Neuronal stem cell (in vitro differentiated cells): ENCODE measurements at regions not wholly inside any gene's neighbourhood (a gene's known extent, or its start where the extent isn't known, plus 50 kb on each side); places are given as distances from the start of the nearest gene placed in this dataset.

ENCODE experiments used
- DNase-seq: peaks from one replicate; pipeline ENCODE4 v3.0.0-alpha.2; 2013; ENCODE audit warnings: low spot score
- H2AFZ ChIP-seq: one replicate; pipeline ENCODE4 v1.6.1; 2013; ENCODE audit warnings: mild to moderate bottlenecking, low read length, inconsistent platforms
- H2AK5ac ChIP-seq: 2 replicates; pipeline ENCODE4 v1.6.1; 2013; ENCODE audit warnings: low read depth, mild to moderate bottlenecking, inconsistent platforms, low read length, moderate library complexity, mixed read lengths
- H2BK120ac ChIP-seq: 2 replicates; pipeline ENCODE4 v1.6.1; 2013; ENCODE audit warnings: low read depth, mild to moderate bottlenecking, inconsistent platforms, low read length, moderate library complexity, mixed read lengths
- H2BK12ac ChIP-seq: one replicate; pipeline ENCODE4 v1.6.1; 2013; ENCODE audit warnings: low read length, inconsistent platforms
- H2BK15ac ChIP-seq: 2 replicates; pipeline ENCODE4 v1.6.1; 2013; ENCODE audit warnings: mild to moderate bottlenecking, low read length, inconsistent platforms, mixed read lengths
- H2BK5ac ChIP-seq: one replicate; pipeline ENCODE4 v1.6.1; 2013; ENCODE audit warnings: inconsistent platforms, mild to moderate bottlenecking, low read length, moderate library complexity
- H3K14ac ChIP-seq: one replicate; pipeline ENCODE4 v1.6.1; 2013; ENCODE audit warnings: low read length, inconsistent platforms
- H3K18ac ChIP-seq: 2 replicates; pipeline ENCODE4 v1.6.1; 2013; ENCODE audit warnings: low read length, inconsistent platforms
- H3K23ac ChIP-seq: 2 replicates; pipeline ENCODE4 v1.6.1; 2013; ENCODE audit warnings: low read depth, mild to moderate bottlenecking, mixed read lengths, low read length, inconsistent platforms; ENCODE audit not compliant: poor library complexity
- H3K27ac ChIP-seq: replicated peaks from 3 replicates; pipeline ENCODE4 v1.5.1; 2013; ENCODE audit warnings: low read length, inconsistent platforms
- H3K27me3 ChIP-seq, 3 experiments: 2 replicates each; pipeline ENCODE4 v1.6.1; 2013; ENCODE audit warnings: low read length in 3 of 3, mild to moderate bottlenecking in 2 of 3, inconsistent platforms in 1 of 3, low read depth in 1 of 3, mixed read lengths in 1 of 3, moderate library complexity in 1 of 3; ENCODE audit not compliant: control insufficient read depth in 3 of 3, insufficient read depth in 3 of 3
- H3K36me3 ChIP-seq, 2 donors: replicated peaks in 1 of 2; 2 replicates each; pipeline ENCODE4 v1.6.1; 2013; ENCODE audit warnings: low read length in 2 of 2; ENCODE audit not compliant: control insufficient read depth in 2 of 2, insufficient read depth in 2 of 2
- H3K4ac ChIP-seq: 2 replicates; pipeline ENCODE4 v1.6.1; 2013; ENCODE audit warnings: inconsistent platforms, mild to moderate bottlenecking, low read length, moderate library complexity
- H3K4me1 ChIP-seq, 2 donors: 1 replicate in 1 of 2; 2 replicates in 1 of 2; pipeline ENCODE4 v1.6.1; 2013; ENCODE audit warnings: low read length in 2 of 2, low read depth in 1 of 2; ENCODE audit not compliant: control insufficient read depth in 2 of 2, insufficient read depth in 1 of 2
- H3K4me2 ChIP-seq: one replicate; pipeline ENCODE4 v1.6.1; 2013; ENCODE audit warnings: mild to moderate bottlenecking, low read length, inconsistent platforms; ENCODE audit not compliant: insufficient read depth, poor library complexity, severe bottlenecking
- H3K4me3 ChIP-seq, 2 donors: 2 replicates each; pipeline ENCODE4 v1.5.1; 2013; ENCODE audit warnings: low read length in 2 of 2, mild to moderate bottlenecking in 2 of 2, inconsistent platforms in 1 of 2, moderate library complexity in 1 of 2
- H3K79me1 ChIP-seq: one replicate; pipeline ENCODE4 v1.6.1; 2013; ENCODE audit warnings: low read depth, mild to moderate bottlenecking, inconsistent platforms, low read length, moderate library complexity
- H3K9ac ChIP-seq: one replicate; pipeline ENCODE4 v1.6.1; 2013; ENCODE audit warnings: mild to moderate bottlenecking, low read depth, low read length, inconsistent platforms; ENCODE audit not compliant: poor library complexity
- H3K9me3 ChIP-seq, 2 donors: replicated peaks in 1 of 2; 2 replicates each; pipeline versions ENCODE3 to v1.6.1; 2013; ENCODE audit warnings: low read length in 2 of 2, mild to moderate bottlenecking in 2 of 2, inconsistent platforms in 1 of 2, low read depth in 1 of 2, mixed read lengths in 1 of 2, moderate library complexity in 1 of 2; ENCODE audit not compliant: control insufficient read depth in 2 of 2, insufficient read depth in 1 of 2
- H4K8ac ChIP-seq: one replicate; pipeline ENCODE4 v1.6.1; 2013; ENCODE audit warnings: low read depth, mild to moderate bottlenecking, inconsistent platforms, low read length, moderate library complexity
- H4K91ac ChIP-seq: one replicate; pipeline ENCODE4 v1.6.1; 2013; ENCODE audit warnings: low read length, low read depth, mild to moderate bottlenecking, inconsistent platforms; ENCODE audit not compliant: poor library complexity
- WGBS, 2 donors: extraction: QIAGEN DNeasy Blood & Tissue Kit; methylation state at CpG; one replicate each; pipeline ENCODE4 v1.1.7; 2013; ENCODE audit warnings: missing lambda C conversion rate in 2 of 2, mixed read lengths in 1 of 2; ENCODE audit not compliant: insufficient read length in 2 of 2, insufficient replicate concordance in 1 of 2; ENCODE audit errors: extremely low coverage in 2 of 2; 5-methylcytosine and 5-hydroxymethylcytosine counted together

- Histone ChIP-seq H2BK120ac (no peak overlapping the region), H4K91ac (no peak overlapping the region), H3K9me3 (no peaks in the 10 kb centered on the region), H3K14ac (no peak overlapping the region), H3K18ac (no peak overlapping the region), H2BK15ac (no peak overlapping the region), H2AK5ac (no peak overlapping the region), H4K8ac (no peak overlapping the region), H3K36me3 (no peaks in the 10 kb centered on the region), H3K4me1 (peaks cover 0 to 11% of the 10 kb centered on the region in 2 donors), H3K9ac (no peak overlapping the region), H2AFZ (no peak overlapping the region), H2BK12ac (no peak overlapping the region), H3K4me3 (no peak overlapping the region), H3K79me1 (no peaks in the 10 kb centered on the region), H3K27ac (no peak overlapping the region), H3K4me2 (no peak overlapping the region), H3K27me3 (peaks cover 0 to 3% (median 0%) of the 10 kb centered on the region in 3 experiments), H3K4ac (no peak overlapping the region), H3K23ac (no peak overlapping the region), H2BK5ac (no peak overlapping the region)
- no peak for DNase-seq
- WGBS, 2 donors, result no CpG with 5 or more reads among the region's 5 CpGs
Observed at GRCh38 chr2:2744107-2744506, 413.0 kb upstream of the MYT1L start.

DNA sequence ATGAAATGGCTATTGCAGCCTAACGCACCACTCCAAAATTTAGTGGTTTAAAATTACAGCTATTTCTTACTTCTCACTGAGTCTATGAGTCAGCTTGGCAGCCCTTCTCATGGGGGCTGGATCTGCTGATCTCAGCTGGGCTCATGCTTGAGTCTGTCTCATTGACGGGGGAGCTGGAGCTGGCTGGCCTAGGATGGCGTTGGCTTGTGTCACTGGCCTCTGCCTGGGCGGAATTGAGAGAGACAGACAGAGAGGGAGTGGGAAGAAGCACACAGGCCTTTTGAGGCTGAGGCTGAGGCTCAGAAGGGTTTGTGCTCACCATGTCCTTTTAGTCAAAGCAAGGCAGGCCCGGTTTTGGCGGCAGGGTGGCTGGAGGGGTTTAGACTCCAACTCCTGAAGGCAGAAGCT lies 412.1 kb upstream of the MYT1L start:
- H3K9ac ChIP-seq, result no peak overlapping the region
- no peak overlapping the region for H4K91ac ChIP-seq
- no peak overlapping the region for H2BK120ac ChIP-seq
- H3K27ac ChIP-seq, result no peak overlapping the region
- H2BK15ac ChIP-seq, result no peak overlapping the region
- H3K23ac ChIP-seq, result no peak overlapping the region
- no peak overlapping the region for H3K4me3 ChIP-seq
- no peaks in the 10 kb centered on the region for H3K9me3 ChIP-seq
- H3K79me1 ChIP-seq, result no peaks in the 10 kb centered on the region
- peaks cover 0 to 3% (median 0%) of the 10 kb centered on the region in 3 experiments for H3K27me3 ChIP-seq
- no peak overlapping the region for H2BK12ac ChIP-seq
- H3K18ac ChIP-seq, result no peak overlapping the region
- no peak overlapping the region for H4K8ac ChIP-seq
- H3K4me2 ChIP-seq, result no peak overlapping the region
- H3K4me1 ChIP-seq, result peaks cover 0 to 13% of the 10 kb centered on the region in 2 donors
- H2AFZ ChIP-seq, result no peak overlapping the region
- no peak overlapping the region for H3K4ac ChIP-seq
- WGBS, 2 donors, result no CpG with 5 or more reads among the region's 6 CpGs
- no peak overlapping the region for H2BK5ac ChIP-seq
- DNase-seq, result no peak
- no peaks in the 10 kb centered on the region for H3K36me3 ChIP-seq
- no peak overlapping the region for H2AK5ac ChIP-seq
- no peak overlapping the region for H3K14ac ChIP-seq

GRCh38 chr2:2742726-2743125 lies 411.7 kb upstream of the MYT1L start:
- H2BK120ac ChIP-seq, result no peak overlapping the region
- no peak for DNase-seq
- H3K23ac ChIP-seq, result no peak overlapping the region
- H3K79me1 ChIP-seq, result no peaks in the 10 kb centered on the region
- no peak overlapping the region for H3K9ac ChIP-seq
- H3K14ac ChIP-seq, result no peak overlapping the region
- no peak overlapping the region for H3K4ac ChIP-seq
- no peak overlapping the region for H2BK12ac ChIP-seq
- WGBS, 2 donors, result no CpG with 5 or more reads among the region's 2 CpGs
- no peak overlapping the region for H3K27ac ChIP-seq
- no peak overlapping the region for H4K91ac ChIP-seq
- H3K36me3 ChIP-seq, result no peaks in the 10 kb centered on the region
- no peak overlapping the region for H2AK5ac ChIP-seq
- H2BK15ac ChIP-seq, result no peak overlapping the region
- H4K8ac ChIP-seq, result no peak overlapping the region
- no peak overlapping the region for H2AFZ ChIP-seq
- no peak overlapping the region for H3K4me2 ChIP-seq
- no peaks in the 10 kb centered on the region for H3K9me3 ChIP-seq
- no peak overlapping the region for H2BK5ac ChIP-seq
- H3K4me3 ChIP-seq, result no peak overlapping the region
- peaks cover 0 to 3% (median 0%) of the 10 kb centered on the region in 3 experiments for H3K27me3 ChIP-seq
- no peak overlapping the region for H3K18ac ChIP-seq
- peaks cover 0 to 13% of the 10 kb centered on the region in 2 donors for H3K4me1 ChIP-seq

DNA sequence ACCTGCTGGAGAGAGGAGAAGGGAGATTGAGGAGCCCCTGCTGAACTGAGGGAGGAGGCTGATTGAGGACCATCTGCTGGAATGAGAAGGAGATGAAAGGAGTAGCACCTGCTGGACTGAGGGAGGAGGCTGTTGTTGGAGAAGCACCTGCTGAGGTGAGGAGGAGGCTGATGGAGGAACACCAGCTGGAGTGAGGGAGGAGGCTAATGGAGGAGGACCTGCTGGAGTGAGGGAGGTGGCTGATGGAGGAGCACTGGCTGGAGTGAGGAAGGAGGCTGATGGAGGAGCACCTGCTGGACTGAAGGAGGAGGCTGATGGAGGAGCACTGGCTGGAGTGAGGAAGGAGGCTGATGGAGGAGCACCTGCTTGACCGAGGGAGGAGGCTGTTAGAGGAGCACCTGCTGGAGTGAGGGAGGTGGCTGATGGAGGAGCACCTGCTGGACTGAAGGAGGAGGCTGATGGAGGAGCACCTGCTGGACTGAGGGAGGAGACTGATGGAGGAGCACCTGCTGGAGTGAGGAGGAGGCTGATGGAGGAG lies 409.2 kb upstream of the MYT1L start:
- no peaks in the 10 kb centered on the region for H3K79me1 ChIP-seq
- no peak overlapping the region for H3K4me2 ChIP-seq
- no peaks in the 10 kb centered on the region for H3K36me3 ChIP-seq
- no peak overlapping the region for H3K18ac ChIP-seq
- H3K4me1 ChIP-seq, result peaks cover 0 to 13% of the 10 kb centered on the region in 2 donors
- H3K27me3 ChIP-seq, result peaks cover 0 to 3% (median 0%) of the 10 kb centered on the region in 3 experiments
- peak overlapping the region; percentile 14 for H2BK12ac ChIP-seq
- H3K27ac ChIP-seq, result no peak overlapping the region
- H3K4ac ChIP-seq, result no peak overlapping the region
- H4K8ac ChIP-seq, result peak overlapping the region; percentile 25
- H3K23ac ChIP-seq, result peak overlapping the region; percentile 77
- no peak overlapping the region for H3K9ac ChIP-seq
- no peak overlapping the region for H2AFZ ChIP-seq
- H3K9me3 ChIP-seq, result no peaks in the 10 kb centered on the region
- peak overlapping the region; percentile 30 for H2AK5ac ChIP-seq
- no peak overlapping the region for H2BK120ac ChIP-seq
- H3K14ac ChIP-seq, result peak overlapping the region; percentile 74
- peak overlapping the region; percentile 61 for H2BK15ac ChIP-seq
- H4K91ac ChIP-seq, result no peak overlapping the region
- no peak for DNase-seq
- WGBS, 2 donors, result no CpG with 5 or more reads among the region's 1 CpG
- no peak overlapping the region for H3K4me3 ChIP-seq
- H2BK5ac ChIP-seq, result no peak overlapping the region
